Panc1 (cell line): ENCODE measurements at regions not wholly inside any gene's neighbourhood (a gene's known extent, or its start where the extent isn't known, plus 50 kb on each side); places are given as distances from the start of the nearest gene placed in this dataset.

Experiments
- ATAC-seq: fragments of 200-7000 bp; cut with Tn5 transposase; 2 replicates; pipeline ENCODE4 v1.9.1; 2020; ENCODE audit warnings: mild to moderate bottlenecking, moderate library complexity
- BruUV-seq: library from RNA; stranded (reverse); fragments of 400-500 nt; replicated peaks from 2 replicates; lab custom pipeline; 2021; lab: Mats Ljungman, UMichigan
- CTCF ChIA-PET: fragments of 300-600 bp; sonication (Branson Sonifier 250); formaldehyde crosslinking; loops from one replicate; lab custom pipeline; 2022; ENCODE audit warnings: antibody characterized with exemption; lab: Charles Lee
- POLR2A ChIA-PET: fragments of 300-600 bp; sonication (Branson Sonifier 250); formaldehyde crosslinking; loops from one replicate; lab custom pipeline; 2022; ENCODE audit warnings: antibody characterized with exemption; lab: Charles Lee
- DNase-seq: peaks from one replicate; pipeline ENCODE4 v3.0.0-alpha.2; 2010; ENCODE audit warnings: low read depth, low spot score
- H3K27ac ChIP-seq: 2 replicates; pipeline ENCODE4 v1.5.1; 2011; ENCODE audit warnings: mild to moderate bottlenecking, low read length, inconsistent platforms
- H3K27me3 ChIP-seq: fragments of 200-500 bp; sonication (Bioruptor generic); 2 replicates; pipeline ENCODE4 v1.6.0; 2014; ENCODE audit warnings: low read length, inconsistent platforms; ENCODE audit not compliant: control insufficient read depth, insufficient read depth
- H3K36me3 ChIP-seq: fragments of 200-500 bp; sonication (Bioruptor generic); 2 replicates; pipeline ENCODE4 v1.5.1; 2014; ENCODE audit warnings: inconsistent platforms, mild to moderate bottlenecking, low read length, moderate library complexity; ENCODE audit not compliant: control insufficient read depth, insufficient read depth
- H3K4me1 ChIP-seq: 2 replicates; pipeline ENCODE4 v1.5.1; 2011; ENCODE audit warnings: inconsistent platforms, mild to moderate bottlenecking, low read length, moderate library complexity; ENCODE audit not compliant: control insufficient read depth, insufficient read depth
- H3K4me3 ChIP-seq, 2 experiments: 2 replicates each; pipeline ENCODE4 v1.5.1; 2011 to 2012; ENCODE audit warnings: low read depth in 2 of 2, low read length in 2 of 2, mild to moderate bottlenecking in 2 of 2, inconsistent platforms in 1 of 2, moderate library complexity in 1 of 2
- H3K9me3 ChIP-seq: fragments of 200-500 bp; sonication (Bioruptor generic); 2 replicates; pipeline ENCODE4 v1.5.1; 2014; ENCODE audit warnings: low read depth, mild to moderate bottlenecking, inconsistent platforms, low read length, moderate library complexity; ENCODE audit not compliant: control insufficient read depth, insufficient read depth
- POLR2AphosphoS5 ChIP-seq: IDR thresholded peaks from 2 replicates; pipeline ENCODE4 v1.6.1; 2012; ENCODE audit warnings: mild to moderate bottlenecking, low read depth, low read length, moderate library complexity
- SIN3A ChIP-seq: IDR thresholded peaks from 2 replicates; pipeline ENCODE4 v1.6.1; 2012; ENCODE audit warnings: low read depth, mild to moderate bottlenecking, low read length, moderate library complexity, borderline replicate concordance; ENCODE audit not compliant: insufficient read depth
- TCF7L2 ChIP-seq: IDR thresholded peaks from 2 replicates; pipeline ENCODE4 v1.6.1; 2011; ENCODE audit warnings: mild to moderate bottlenecking, low read depth, low read length, inconsistent platforms
- in situ Hi-C: cut with HindIII; loops from 2 replicates; pipeline ENCODE4 v1.10.0; 2016; ENCODE audit warnings: low sequenced_read_pairs, low pct_unique_long_range_greater_than_20kb
- intact Hi-C: fragments of 100-400 bp; cut with micrococcal nuclease; formaldehyde crosslinking; loops from one replicate; pipeline ENCODE4 v1.10.0; 2022; ENCODE audit not compliant: unreplicated experiment
- TF ChIP-seq, protein P1 (sequence below), 2 experiments: IDR thresholded peaks; 2 replicates each; pipeline ENCODE4 v1.6.1; 2011 to 2012; ENCODE audit warnings: low read depth in 2 of 2, control low read depth in 1 of 2, low read length in 1 of 2, mild to moderate bottlenecking in 1 of 2, moderate library complexity in 1 of 2; ENCODE audit not compliant: insufficient read depth in 1 of 2
- TF ChIP-seq, protein P2 (sequence below): fragments of 450-650 bp; IDR thresholded peaks from 2 replicates; pipeline ENCODE4 v1.5.1; 2017; ENCODE audit warnings: mild to moderate bottlenecking

DNA sequence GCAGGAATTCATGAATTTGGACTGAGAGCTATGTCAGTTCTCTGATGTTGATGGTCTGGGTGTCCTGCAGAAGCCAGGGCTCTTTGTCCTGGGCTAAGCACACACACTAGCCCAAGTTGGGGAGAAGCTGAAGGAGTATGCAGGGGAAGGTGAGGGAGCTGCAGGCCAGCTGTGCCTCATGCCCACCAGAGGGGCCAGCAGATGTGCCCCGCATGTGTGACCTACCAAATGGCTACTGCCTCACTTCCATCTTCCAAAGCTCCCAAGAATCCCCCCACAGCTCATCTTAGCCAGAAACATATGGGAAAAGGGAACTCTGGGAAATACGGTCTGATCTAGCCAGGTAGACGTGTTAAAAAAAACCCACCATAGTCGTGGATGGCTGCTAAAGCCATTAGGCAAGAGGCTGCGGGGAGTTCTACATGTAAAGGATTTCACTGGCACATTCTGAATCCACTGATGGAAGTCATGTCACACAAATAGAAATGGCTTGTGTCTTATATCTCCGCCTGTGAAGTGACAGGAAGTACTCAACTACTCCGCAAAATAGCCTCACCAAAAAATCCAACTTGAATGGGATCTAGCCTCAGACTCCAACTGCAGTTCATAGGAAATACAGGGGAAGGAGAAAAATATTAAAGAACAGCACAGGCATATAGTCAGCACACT lies 96.3 kb upstream of the CLMP start:
- intact Hi-C loops (no loop called here), in situ Hi-C loops (no loop called here)
- no peaks in the 10 kb centered on the region for H3K4me1 ChIP-seq
- TF ChIP-seq POLR2AphosphoS5 (no peak), SIN3A (no peak)
- TF ChIP-seq, protein P1, sequence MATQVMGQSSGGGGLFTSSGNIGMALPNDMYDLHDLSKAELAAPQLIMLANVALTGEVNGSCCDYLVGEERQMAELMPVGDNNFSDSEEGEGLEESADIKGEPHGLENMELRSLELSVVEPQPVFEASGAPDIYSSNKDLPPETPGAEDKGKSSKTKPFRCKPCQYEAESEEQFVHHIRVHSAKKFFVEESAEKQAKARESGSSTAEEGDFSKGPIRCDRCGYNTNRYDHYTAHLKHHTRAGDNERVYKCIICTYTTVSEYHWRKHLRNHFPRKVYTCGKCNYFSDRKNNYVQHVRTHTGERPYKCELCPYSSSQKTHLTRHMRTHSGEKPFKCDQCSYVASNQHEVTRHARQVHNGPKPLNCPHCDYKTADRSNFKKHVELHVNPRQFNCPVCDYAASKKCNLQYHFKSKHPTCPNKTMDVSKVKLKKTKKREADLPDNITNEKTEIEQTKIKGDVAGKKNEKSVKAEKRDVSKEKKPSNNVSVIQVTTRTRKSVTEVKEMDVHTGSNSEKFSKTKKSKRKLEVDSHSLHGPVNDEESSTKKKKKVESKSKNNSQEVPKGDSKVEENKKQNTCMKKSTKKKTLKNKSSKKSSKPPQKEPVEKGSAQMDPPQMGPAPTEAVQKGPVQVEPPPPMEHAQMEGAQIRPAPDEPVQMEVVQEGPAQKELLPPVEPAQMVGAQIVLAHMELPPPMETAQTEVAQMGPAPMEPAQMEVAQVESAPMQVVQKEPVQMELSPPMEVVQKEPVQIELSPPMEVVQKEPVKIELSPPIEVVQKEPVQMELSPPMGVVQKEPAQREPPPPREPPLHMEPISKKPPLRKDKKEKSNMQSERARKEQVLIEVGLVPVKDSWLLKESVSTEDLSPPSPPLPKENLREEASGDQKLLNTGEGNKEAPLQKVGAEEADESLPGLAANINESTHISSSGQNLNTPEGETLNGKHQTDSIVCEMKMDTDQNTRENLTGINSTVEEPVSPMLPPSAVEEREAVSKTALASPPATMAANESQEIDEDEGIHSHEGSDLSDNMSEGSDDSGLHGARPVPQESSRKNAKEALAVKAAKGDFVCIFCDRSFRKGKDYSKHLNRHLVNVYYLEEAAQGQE (IDR thresholded peaks at IDR 0.05; ENCODE audit: insufficient read depth in 1 of 2, low read depth in 2 of 2, low read length in 1 of 2) = no peak
- CTCF ChIA-PET = interaction anchor here (0.9 kb wide), 1 partner anchor 189 kb away, joined by 6 read pairs; no protein-coding TSS in a partner anchor
- no peaks in the 10 kb centered on the region for H3K9me3 ChIP-seq
- POLR2A ChIA-PET = no interaction called here
- H3K4me3 ChIP-seq = no peak overlapping the region
- no TSS peak for BruUV-seq
- H3K36me3 ChIP-seq = no peaks in the 10 kb centered on the region
- ATAC-seq (no peak), DNase-seq (no peak)
- H3K27ac ChIP-seq = no peak overlapping the region
- peaks cover 12% of the 10 kb centered on the region for H3K27me3 ChIP-seq

DNA sequence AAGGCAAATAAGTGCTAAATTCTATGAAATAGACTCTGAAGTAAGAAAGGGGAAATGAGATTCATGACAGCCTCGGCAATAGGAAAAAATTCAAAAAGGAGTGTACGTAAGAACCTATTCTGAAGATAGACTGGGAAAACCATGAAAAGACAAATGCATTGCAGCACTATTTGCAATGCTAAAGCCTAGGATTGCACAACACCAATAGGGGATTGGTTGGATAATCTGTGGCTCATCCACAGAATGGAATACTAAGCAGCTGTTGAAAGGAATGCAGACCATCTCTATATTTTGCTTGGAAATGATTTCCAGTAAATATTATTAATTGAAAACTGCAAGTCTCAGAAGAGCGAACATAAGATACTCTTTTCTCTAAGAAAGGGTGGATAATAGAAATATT lies 91.7 kb upstream of the CLMP start:
- ATAC-seq (no peak), DNase-seq (no peak)
- no peak overlapping the region for H3K4me3 ChIP-seq
- H3K4me1 ChIP-seq = no peaks in the 10 kb centered on the region
- H3K9me3 ChIP-seq = no peaks in the 10 kb centered on the region
- in situ Hi-C loops (no loop called here), intact Hi-C loops (no loop called here)
- ChIA-PET CTCF (no interaction called here), POLR2A (no interaction called here)
- no TSS peak for BruUV-seq
- H3K36me3 ChIP-seq = no peaks in the 10 kb centered on the region
- TF ChIP-seq POLR2AphosphoS5 (no peak), SIN3A (no peak), TCF7L2 (no peak)
- TF ChIP-seq, protein P2, sequence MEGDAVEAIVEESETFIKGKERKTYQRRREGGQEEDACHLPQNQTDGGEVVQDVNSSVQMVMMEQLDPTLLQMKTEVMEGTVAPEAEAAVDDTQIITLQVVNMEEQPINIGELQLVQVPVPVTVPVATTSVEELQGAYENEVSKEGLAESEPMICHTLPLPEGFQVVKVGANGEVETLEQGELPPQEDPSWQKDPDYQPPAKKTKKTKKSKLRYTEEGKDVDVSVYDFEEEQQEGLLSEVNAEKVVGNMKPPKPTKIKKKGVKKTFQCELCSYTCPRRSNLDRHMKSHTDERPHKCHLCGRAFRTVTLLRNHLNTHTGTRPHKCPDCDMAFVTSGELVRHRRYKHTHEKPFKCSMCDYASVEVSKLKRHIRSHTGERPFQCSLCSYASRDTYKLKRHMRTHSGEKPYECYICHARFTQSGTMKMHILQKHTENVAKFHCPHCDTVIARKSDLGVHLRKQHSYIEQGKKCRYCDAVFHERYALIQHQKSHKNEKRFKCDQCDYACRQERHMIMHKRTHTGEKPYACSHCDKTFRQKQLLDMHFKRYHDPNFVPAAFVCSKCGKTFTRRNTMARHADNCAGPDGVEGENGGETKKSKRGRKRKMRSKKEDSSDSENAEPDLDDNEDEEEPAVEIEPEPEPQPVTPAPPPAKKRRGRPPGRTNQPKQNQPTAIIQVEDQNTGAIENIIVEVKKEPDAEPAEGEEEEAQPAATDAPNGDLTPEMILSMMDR = no peak
- TF ChIP-seq, protein P1 (IDR thresholded peaks at IDR 0.05; ENCODE audit: insufficient read depth in 1 of 2, low read depth in 2 of 2, low read length in 1 of 2) = no peak
- H3K27ac ChIP-seq = no peak overlapping the region
- H3K27me3 ChIP-seq = peaks cover 40% of the 10 kb centered on the region
